HL-60 (cell line): ENCODE measurements at regions not wholly inside any gene's neighbourhood (a gene's known extent, or its start where the extent isn't known, plus 50 kb on each side); places are given as distances from the start of the nearest gene placed in this dataset.

Source experiments
- GABPA ChIP-seq: IDR thresholded peaks from 2 replicates; pipeline ENCODE4 v1.6.1; 2012; ENCODE audit warnings: low read depth
- POLR2AphosphoS5 ChIP-seq: IDR thresholded peaks from 2 replicates; pipeline ENCODE4 v1.6.1; 2012; ENCODE audit warnings: low read depth
- SPI1 ChIP-seq: IDR thresholded peaks from 2 replicates; pipeline ENCODE4 v1.6.1; 2012; ENCODE audit warnings: low read depth, mild to moderate bottlenecking, borderline replicate concordance
- TF ChIP-seq, protein P1 (sequence below): IDR thresholded peaks from one replicate; pipeline ENCODE4 v1.5.1; 2011; ENCODE audit warnings: low read length, control low read depth, inconsistent platforms; ENCODE audit not compliant: insufficient read depth
- TF ChIP-seq, protein P2 (sequence below): IDR thresholded peaks from 2 replicates; pipeline ENCODE4 v1.6.1; 2012; ENCODE audit warnings: low read depth; ENCODE audit not compliant: insufficient replicate concordance

DNA sequence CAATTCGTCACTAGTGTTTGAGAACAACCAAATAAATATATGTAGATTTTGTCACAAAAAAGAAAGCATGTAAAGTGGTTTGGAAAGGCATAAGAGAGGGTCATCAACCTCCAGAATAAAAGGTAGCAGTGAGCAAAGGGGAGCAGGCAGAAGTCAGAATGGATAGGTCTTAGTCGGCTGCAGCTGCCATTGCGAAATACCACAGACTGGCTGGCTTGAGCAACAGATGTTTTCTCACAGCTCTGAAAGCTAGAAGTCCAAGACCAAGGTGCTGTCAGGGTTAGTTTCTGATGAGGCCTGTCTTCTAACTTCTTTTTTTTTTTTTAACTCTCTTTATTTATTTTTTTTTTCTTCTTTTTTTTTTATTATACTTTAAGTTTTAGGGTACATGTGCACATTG is 208.1 kb upstream of the PIK3R1 start:
- TF ChIP-seq, protein P1, sequence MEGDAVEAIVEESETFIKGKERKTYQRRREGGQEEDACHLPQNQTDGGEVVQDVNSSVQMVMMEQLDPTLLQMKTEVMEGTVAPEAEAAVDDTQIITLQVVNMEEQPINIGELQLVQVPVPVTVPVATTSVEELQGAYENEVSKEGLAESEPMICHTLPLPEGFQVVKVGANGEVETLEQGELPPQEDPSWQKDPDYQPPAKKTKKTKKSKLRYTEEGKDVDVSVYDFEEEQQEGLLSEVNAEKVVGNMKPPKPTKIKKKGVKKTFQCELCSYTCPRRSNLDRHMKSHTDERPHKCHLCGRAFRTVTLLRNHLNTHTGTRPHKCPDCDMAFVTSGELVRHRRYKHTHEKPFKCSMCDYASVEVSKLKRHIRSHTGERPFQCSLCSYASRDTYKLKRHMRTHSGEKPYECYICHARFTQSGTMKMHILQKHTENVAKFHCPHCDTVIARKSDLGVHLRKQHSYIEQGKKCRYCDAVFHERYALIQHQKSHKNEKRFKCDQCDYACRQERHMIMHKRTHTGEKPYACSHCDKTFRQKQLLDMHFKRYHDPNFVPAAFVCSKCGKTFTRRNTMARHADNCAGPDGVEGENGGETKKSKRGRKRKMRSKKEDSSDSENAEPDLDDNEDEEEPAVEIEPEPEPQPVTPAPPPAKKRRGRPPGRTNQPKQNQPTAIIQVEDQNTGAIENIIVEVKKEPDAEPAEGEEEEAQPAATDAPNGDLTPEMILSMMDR: no peak
- TF ChIP-seq GABPA (no peak), POLR2AphosphoS5 (0 out of 2 replicates have a peak, but pooled peaks have one; percentile 47), SPI1 (no peak)
- TF ChIP-seq, protein P2, sequence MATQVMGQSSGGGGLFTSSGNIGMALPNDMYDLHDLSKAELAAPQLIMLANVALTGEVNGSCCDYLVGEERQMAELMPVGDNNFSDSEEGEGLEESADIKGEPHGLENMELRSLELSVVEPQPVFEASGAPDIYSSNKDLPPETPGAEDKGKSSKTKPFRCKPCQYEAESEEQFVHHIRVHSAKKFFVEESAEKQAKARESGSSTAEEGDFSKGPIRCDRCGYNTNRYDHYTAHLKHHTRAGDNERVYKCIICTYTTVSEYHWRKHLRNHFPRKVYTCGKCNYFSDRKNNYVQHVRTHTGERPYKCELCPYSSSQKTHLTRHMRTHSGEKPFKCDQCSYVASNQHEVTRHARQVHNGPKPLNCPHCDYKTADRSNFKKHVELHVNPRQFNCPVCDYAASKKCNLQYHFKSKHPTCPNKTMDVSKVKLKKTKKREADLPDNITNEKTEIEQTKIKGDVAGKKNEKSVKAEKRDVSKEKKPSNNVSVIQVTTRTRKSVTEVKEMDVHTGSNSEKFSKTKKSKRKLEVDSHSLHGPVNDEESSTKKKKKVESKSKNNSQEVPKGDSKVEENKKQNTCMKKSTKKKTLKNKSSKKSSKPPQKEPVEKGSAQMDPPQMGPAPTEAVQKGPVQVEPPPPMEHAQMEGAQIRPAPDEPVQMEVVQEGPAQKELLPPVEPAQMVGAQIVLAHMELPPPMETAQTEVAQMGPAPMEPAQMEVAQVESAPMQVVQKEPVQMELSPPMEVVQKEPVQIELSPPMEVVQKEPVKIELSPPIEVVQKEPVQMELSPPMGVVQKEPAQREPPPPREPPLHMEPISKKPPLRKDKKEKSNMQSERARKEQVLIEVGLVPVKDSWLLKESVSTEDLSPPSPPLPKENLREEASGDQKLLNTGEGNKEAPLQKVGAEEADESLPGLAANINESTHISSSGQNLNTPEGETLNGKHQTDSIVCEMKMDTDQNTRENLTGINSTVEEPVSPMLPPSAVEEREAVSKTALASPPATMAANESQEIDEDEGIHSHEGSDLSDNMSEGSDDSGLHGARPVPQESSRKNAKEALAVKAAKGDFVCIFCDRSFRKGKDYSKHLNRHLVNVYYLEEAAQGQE: no peak
